DND-41 (cell line): ENCODE measurements at regions not wholly inside any gene's neighbourhood (a gene's known extent, or its start where the extent isn't known, plus 50 kb on each side); places are given as distances from the start of the nearest gene placed in this dataset.
A peak's percentile ranks its signal among the peaks of the same experiment; 100 is the strongest.
"Not testable (repeated sequence)": the region's sequence is repeated elsewhere in the genome, so short reads cannot be mapped to it uniquely, and the experiment has no call there.

Experiments
- ATAC-seq: fragments of 200-7000 bp; cut with Tn5 transposase; 3 replicates; pipeline ENCODE4 v1.9.1; 2021; ENCODE audit warnings: low read depth; ENCODE audit not compliant: insufficient read depth
- DNase-seq: peaks from one replicate; pipeline ENCODE4 v3.0.0-alpha.2; 2020
- H2AFZ ChIP-seq: 2 replicates; pipeline ENCODE4 v1.6.0; 2012; ENCODE audit warnings: low read depth, low read length
- H3K27ac ChIP-seq: 2 replicates; pipeline ENCODE4 v1.5.1; 2012; ENCODE audit warnings: low read length, inconsistent platforms
- H3K27me3 ChIP-seq: fragments of 200-600 bp; sonication (generic); 2 replicates; pipeline ENCODE4 v1.6.0; 2012; ENCODE audit warnings: low read length, mild to moderate bottlenecking, inconsistent platforms; ENCODE audit not compliant: insufficient read depth, poor library complexity
- H3K36me3 ChIP-seq: 2 replicates; pipeline ENCODE4 v1.5.1; 2012; ENCODE audit warnings: low read length, inconsistent platforms; ENCODE audit not compliant: insufficient read depth
- H3K4me1 ChIP-seq: 2 replicates; pipeline ENCODE4 v1.5.1; 2012; ENCODE audit warnings: mild to moderate bottlenecking, low read length; ENCODE audit not compliant: insufficient read depth
- H3K4me2 ChIP-seq: 2 replicates; pipeline ENCODE4 v1.6.0; 2012; ENCODE audit warnings: mild to moderate bottlenecking, moderate library complexity, low read length, inconsistent platforms; ENCODE audit not compliant: insufficient read depth
- H3K4me3 ChIP-seq, 2 experiments: fragments of 200-600 bp in 1 of 2; shearing (Covaris generic) in 1 of 2; 2 replicates each; pipeline ENCODE4 v1.5.1; 2012 to 2016; ENCODE audit warnings: inconsistent platforms in 2 of 2, low read length in 2 of 2, mild to moderate bottlenecking in 2 of 2, low read depth in 1 of 2, moderate library complexity in 1 of 2
- H3K79me2 ChIP-seq: 2 replicates; pipeline ENCODE4 v1.6.0; 2012; ENCODE audit warnings: low read length, inconsistent platforms; ENCODE audit not compliant: insufficient read depth
- H3K9ac ChIP-seq: 2 replicates; pipeline ENCODE4 v1.6.0; 2012; ENCODE audit warnings: low read depth, mild to moderate bottlenecking, inconsistent platforms, low read length, moderate library complexity
- H3K9me3 ChIP-seq: 2 replicates; pipeline ENCODE4 v1.5.1; 2012; ENCODE audit warnings: low read length, moderate library complexity, mild to moderate bottlenecking, inconsistent platforms; ENCODE audit not compliant: insufficient read depth, severe bottlenecking
- H4K20me1 ChIP-seq: 2 replicates; pipeline ENCODE4 v1.6.0; 2012; ENCODE audit warnings: low read length; ENCODE audit not compliant: insufficient read depth
- CTCF ChIP-seq: IDR thresholded peaks from 2 replicates; pipeline ENCODE4 v1.5.1; 2012; ENCODE audit warnings: borderline replicate concordance, low read length, moderate library complexity, mild to moderate bottlenecking; ENCODE audit not compliant: poor library complexity, severe bottlenecking; ENCODE audit errors: extremely low read depth
- EZH2 ChIP-seq: IDR thresholded peaks from 3 replicates; pipeline ENCODE4 v1.6.1; 2012; ENCODE audit warnings: borderline replicate concordance, low read depth, mild to moderate bottlenecking, moderate library complexity, low read length, inconsistent platforms; ENCODE audit not compliant: severe bottlenecking

GRCh38 chr2:57698392-57698791 is 348.2 kb upstream of the VRK2 start:
- Histone ChIP-seq H3K36me3 (no peaks in the 10 kb centered on the region), H3K4me1 (no peaks in the 10 kb centered on the region), H3K27me3 (no peaks in the 10 kb centered on the region), H2AFZ (no peak overlapping the region), H3K4me3 (no peak overlapping the region), H3K9ac (no peak overlapping the region), H3K4me2 (no peak overlapping the region), H3K27ac (no peak overlapping the region), H4K20me1 (no peaks in the 10 kb centered on the region), H3K9me3 (no peaks in the 10 kb centered on the region), H3K79me2 (no peaks in the 10 kb centered on the region)
- ATAC-seq, result no peak
- TF ChIP-seq EZH2, result no peak
- no peak for TF ChIP-seq CTCF
- DNase-seq, result no peak

GRCh38 chr2:57698935-57699449 is 347.6 kb upstream of the VRK2 start:
- Histone ChIP-seq H4K20me1 (no peaks in the 10 kb centered on the region), H3K9me3 (no peaks in the 10 kb centered on the region), H2AFZ (no peak overlapping the region), H3K79me2 (no peaks in the 10 kb centered on the region), H3K36me3 (no peaks in the 10 kb centered on the region), H3K27ac (no peak overlapping the region), H3K4me3 (no peak overlapping the region), H3K9ac (no peak overlapping the region), H3K4me1 (no peaks in the 10 kb centered on the region), H3K4me2 (no peak overlapping the region), H3K27me3 (no peaks in the 10 kb centered on the region)
- ATAC-seq (0 out of 3 replicates have a peak, but pooled peaks have one; percentile 19), DNase-seq (no peak)
- TF ChIP-seq CTCF, result no peak
- TF ChIP-seq EZH2, result no peak

GRCh38 chr2:57701391-57701791 is 345.2 kb upstream of the VRK2 start:
- no peak overlapping the region for H3K4me3 ChIP-seq
- no peaks in the 10 kb centered on the region for H3K36me3 ChIP-seq
- TF ChIP-seq EZH2 (no peak), CTCF (no peak)
- no peak overlapping the region for H3K27ac ChIP-seq
- no peak overlapping the region for H2AFZ ChIP-seq
- H3K4me1 ChIP-seq, result no peaks in the 10 kb centered on the region
- H3K79me2 ChIP-seq, result no peaks in the 10 kb centered on the region
- DNase-seq (no peak), ATAC-seq (no peak)
- H3K4me2 ChIP-seq, result no peak overlapping the region
- H3K27me3 ChIP-seq, result no peaks in the 10 kb centered on the region
- H4K20me1 ChIP-seq, result no peaks in the 10 kb centered on the region
- H3K9me3 ChIP-seq, result no peaks in the 10 kb centered on the region
- no peak overlapping the region for H3K9ac ChIP-seq

- H2AFZ ChIP-seq, result no peak overlapping the region
- H3K4me1 ChIP-seq, result no peaks in the 10 kb centered on the region
Measured at GRCh38 chr2:57703407-57703806, 343.2 kb upstream of the VRK2 start.

GRCh38 chr2:57707794-57708193 is 338.8 kb upstream of the VRK2 start:
- not testable (repeated sequence) for H3K9me3 ChIP-seq, H2AFZ ChIP-seq, H3K27ac ChIP-seq, H3K79me2 ChIP-seq, ATAC-seq, H4K20me1 ChIP-seq, H3K36me3 ChIP-seq, H3K4me1 ChIP-seq, DNase-seq, H3K4me3 ChIP-seq, H3K9ac ChIP-seq, H3K27me3 ChIP-seq, H3K4me2 ChIP-seq

More at GRCh38 chr2:57703407-57703806, 343.2 kb upstream of the VRK2 start:
- no peak overlapping the region for H3K27ac ChIP-seq
- no peak overlapping the region for H3K4me3 ChIP-seq
- no peaks in the 10 kb centered on the region for H3K79me2 ChIP-seq
- no peak overlapping the region for H3K4me2 ChIP-seq
- H3K9ac ChIP-seq, result no peak overlapping the region
- TF ChIP-seq CTCF, result no peak
- TF ChIP-seq EZH2, result no peak
- no peaks in the 10 kb centered on the region for H4K20me1 ChIP-seq
- no peaks in the 10 kb centered on the region for H3K36me3 ChIP-seq
- DNase-seq, result no peak
- no peak for ATAC-seq
- H3K27me3 ChIP-seq, result no peaks in the 10 kb centered on the region
- no peaks in the 10 kb centered on the region for H3K9me3 ChIP-seq
